G401 (cell line): ENCODE measurements at regions not wholly inside any gene's neighbourhood (a gene's known extent, or its start where the extent isn't known, plus 50 kb on each side); places are given as distances from the start of the nearest gene placed in this dataset.
"Not testable (repeated sequence)": the region's sequence is repeated elsewhere in the genome, so short reads cannot be mapped to it uniquely, and the experiment has no call there.

Source experiments
- DNase-seq: peaks from one replicate; pipeline ENCODE4 v3.0.0-alpha.2; 2015; ENCODE audit warnings: low spot score
- in situ Hi-C: cut with HindIII; loops from 2 replicates; pipeline ENCODE4 v1.10.0; 2016; ENCODE audit warnings: low sequenced_read_pairs, mixed read lengths

DNA sequence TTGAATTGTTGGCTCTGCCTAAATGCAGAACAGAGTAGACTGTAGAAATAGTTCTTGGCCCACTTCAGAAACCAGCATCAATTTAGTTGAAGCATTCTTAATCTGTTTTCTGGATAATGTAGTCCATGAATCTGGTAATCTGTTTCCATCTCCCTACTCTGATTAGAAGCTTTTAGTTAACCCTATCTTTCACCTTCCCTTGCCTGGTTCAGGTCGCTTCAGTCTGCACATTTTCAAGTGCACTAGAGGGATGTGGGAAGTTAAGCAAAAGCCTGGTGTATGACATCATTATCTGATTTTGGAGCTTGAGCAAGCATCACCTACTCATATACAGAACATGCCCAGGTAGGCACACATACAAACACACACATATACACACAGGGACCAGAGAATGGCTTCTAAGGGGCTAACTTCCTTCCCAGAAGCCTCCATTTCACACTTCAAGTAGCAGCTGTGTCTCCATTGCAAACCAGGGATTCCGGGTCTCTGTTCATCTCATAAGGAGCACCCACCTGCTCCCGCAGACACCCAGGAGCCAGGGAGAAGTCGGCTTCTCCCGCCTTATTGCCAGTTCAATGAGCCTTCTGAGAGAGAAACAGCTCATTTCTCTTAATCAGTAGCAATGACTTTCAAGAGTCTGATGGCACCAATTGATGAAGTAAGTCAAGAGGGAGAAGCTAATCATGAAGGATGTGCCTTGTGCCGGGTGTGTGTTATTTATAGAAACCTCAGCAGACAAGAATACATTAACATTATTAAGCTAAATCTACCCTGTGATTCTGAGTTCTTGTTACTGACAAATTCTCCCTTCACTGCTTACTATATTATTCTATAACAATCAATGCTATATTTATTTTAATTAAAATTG lies 347.9 kb upstream of the STAC start:
- no peak for DNase-seq
- in situ Hi-C loops: no loop called here

DNA sequence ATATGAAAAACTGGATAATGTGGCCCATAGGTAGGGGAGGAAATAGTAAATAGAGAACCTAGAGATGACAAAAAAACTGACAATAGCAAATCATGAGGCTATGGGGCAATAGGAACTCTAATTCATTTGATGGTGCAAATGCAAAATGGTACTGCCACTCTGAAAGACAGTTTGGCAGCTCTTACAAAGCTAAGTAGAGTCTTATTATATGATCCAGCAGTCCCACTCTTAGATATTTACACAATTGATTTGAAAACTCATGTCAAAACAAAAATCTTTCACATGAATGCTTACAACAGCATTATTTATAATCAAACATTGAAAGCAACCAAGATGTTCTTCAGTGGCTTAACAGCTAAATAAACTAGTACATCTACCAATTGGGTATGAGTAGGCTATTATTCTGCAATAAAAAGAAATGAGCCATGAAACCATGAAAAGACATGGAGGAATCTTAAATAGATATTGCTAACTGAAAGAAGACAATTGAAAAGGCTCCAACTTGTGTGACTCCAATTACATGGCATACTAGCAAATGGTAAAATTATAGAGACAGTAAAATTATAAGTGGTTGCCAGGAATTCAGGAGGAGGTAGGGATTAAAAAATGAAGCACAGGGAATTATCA lies 321.8 kb upstream of the STAC start:
- no peak for DNase-seq
- in situ Hi-C loops: no loop called here

DNA sequence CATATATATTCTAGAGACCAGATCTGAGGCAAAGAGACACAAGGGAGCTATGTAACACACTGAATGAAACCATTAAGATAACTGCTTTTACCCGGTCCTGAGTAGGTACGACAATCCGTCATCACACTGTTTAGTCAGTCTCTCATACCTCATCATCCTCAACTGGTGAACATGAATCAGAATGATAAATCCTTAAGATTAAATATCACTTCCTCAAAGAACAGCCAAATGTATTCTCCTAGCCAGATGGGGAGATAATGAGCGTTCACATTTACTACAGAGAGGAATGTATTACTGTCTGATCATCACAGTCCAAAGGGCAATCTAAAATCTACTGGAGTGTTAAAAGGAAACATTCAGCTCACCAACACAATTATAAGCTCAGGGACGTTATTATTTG lies 319.4 kb upstream of the STAC start:
- in situ Hi-C loops: no loop called here
- DNase-seq: peak; percentile 36

DNA sequence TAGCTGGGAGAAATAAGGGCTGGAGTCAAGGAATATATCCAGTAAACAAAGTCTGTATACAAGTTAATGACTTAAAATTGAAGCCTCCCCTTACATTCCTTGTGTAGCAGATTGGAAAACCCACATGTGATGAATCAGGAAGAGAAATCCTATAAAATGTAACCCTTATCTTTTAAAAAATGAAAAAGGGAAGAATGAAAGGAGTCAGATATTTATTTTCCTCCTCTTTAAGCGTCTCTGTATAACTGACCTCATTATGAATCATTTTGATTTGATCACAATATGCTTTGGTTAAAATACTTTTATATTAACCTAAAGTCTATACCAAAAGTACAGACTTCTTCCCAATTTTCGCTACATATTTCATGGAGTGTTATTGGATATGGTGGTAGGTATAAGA lies 316.3 kb upstream of the STAC start:
- in situ Hi-C loops: no loop called here

DNA sequence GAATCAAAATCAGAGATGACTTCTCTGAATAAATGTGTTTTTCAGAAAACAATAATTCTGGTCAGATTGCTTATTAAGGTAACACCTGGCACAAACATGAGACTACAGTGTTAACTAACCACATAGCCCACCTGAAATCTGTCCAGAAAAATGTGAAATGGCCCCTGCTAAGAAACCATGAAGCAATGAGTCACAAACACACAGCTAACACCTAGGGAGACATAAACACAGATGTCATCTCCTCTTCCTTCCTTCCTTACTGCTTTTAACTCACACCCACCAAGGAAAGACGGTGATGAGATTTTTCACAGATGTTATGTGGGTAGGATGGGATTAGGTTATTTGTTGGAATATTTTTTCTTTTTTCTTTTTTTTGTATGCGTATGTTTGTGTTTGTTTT lies 315.0 kb upstream of the STAC start:
- in situ Hi-C loops: no loop called here
- no peak for DNase-seq

More for the DNA sequence above, 316.3 kb upstream of the STAC start:
- DNase-seq: no peak

DNA sequence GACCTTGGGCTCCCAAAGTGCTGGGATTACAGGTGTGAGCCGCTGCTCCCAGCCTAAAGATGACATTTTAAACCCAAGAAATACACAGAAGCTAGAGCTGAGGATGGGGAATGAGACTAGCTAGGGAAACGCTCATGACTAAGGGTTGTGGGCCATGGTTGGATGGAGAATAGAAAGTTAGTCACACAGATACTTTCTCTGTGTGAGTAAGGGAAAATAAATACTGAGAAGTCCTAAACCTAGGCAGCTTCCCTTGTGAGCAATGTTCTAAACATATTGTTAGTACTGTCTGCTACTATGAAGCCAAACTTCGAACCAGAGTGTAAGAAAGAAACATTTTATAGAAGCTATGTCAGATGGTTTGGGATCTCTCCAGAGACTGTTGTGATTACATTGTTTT lies 304.8 kb upstream of the STAC start:
- in situ Hi-C loops: no loop called here
- DNase-seq: no peak

DNA sequence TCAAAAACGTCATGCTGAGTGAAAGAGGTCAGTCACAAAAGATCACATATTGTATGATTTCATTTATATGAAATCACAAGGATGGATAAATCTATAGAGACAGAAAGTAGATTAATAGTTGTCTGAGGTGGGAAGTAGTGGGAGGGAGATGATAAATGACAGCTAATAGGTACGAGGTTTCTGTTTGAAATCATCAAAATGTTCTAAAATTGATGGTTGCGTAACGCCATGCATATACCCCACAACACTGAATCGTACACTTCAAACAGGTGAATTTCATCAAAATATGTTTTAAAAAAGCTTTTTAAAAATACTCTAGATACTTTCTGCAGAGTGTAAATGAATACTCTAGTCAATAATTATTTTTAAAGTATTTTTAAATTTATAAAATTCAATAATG lies 303.0 kb upstream of the STAC start:
- in situ Hi-C loops: no loop called here
- no peak for DNase-seq

DNA sequence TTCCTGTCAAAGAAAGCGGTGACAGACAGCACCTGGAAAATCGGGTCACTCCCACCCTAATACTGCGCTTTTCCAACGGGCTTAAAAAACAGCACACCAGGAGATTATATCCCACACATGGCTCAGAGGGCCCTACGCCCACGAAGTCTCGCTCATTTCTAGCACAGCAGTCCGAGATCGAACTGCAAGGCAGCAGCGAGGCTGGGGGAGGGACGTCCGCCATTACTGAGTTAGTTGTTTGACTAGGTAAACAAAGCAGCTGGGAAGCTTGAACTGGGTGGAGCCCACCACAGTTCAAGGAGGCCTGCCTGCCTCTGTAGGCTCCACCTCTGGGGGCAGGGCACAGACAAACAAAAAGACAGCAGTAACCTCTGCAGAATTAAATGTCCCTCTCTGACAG lies 297.3 kb upstream of the STAC start:
- in situ Hi-C loops, DNase-seq: not testable (repeated sequence)

DNA sequence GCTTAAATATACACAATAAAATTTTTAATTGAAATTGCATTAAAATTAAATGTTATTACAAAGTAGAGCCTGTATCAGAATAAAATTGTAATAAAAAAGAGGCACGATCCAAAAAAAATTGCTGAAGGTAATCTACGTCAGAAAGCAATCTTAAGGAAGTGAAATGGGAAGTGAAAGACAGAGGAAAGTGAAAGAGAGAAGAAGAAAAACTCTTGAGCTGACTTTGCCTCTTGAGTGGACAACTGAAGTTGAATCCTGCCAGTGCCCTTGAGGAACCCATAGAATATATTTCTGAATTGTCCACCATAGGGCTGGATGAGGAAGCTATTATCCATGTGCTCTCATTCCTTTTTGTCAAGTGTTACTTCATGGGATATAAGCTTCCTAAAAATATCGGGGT lies 285.1 kb upstream of the STAC start:
- DNase-seq: no peak
- in situ Hi-C loops: no loop called here

DNA sequence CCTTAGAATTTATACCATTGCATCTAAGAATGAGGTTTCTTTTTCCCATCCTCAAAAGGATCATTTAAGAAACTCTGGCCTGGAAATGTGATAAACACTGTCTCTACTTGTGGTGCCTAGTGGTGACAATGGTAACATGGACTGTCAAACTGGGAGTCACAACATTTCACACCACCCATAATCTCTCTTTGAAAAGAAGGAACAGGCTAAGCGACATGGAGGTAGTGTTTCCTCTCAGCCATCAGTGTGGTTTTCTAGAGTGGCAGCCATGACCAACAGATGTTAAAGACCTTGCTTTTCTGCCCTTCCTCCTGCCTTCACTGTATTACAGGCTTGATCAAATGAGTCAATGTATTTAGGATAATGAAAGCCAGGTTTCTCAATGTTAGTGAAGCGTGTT lies 283.1 kb upstream of the STAC start:
- in situ Hi-C loops: no loop called here
- DNase-seq: no peak

DNA sequence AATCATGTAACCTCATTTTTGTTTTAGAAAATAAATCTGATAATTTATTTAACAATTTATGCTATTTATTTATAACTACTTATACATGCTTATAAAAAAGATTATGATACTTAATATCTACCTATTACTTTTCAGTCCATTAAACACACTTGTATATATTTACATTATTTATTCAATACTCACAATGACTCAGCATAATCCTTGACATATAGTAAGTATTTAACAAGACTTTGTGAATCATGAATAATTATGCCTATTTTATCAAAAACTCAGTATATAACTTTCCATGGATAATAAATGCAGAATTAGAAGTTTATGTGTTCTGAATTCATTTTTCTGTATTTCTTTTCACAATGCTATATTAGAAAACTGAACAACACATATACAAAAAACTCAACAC lies 266.0 kb upstream of the STAC start:
- in situ Hi-C loops: no loop called here
- no peak for DNase-seq

DNA sequence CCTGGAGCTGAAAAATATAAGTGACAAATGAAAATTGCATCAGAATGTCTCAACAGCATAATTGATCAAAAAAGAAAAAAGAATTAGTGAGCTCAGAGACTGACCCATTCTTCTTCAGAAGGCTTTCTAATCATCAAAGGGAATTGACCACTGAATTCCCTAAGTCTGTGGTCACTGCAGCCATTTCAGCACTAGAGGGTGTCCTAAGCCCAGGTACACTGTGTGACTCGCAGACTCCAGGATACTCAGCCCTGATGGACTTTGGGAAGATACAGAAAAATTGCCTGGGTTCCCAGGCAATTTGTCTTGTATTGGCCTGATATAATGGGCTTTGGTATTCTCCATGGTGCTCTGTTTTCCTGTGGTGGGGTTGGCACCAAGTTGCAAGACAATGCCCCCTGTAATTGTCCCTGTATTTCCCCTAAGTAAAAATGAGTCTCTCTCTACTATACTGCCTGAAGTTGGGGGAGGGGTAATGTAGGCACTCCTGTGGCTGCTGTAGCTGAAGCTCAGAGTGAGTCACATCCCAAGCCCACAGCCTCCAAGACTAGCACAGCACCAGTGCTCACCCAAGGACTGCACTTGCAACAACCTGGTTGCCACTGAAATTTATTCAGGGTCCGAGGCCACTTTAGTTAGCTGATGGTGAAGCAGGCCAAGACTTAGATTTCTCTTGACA lies 256.0 kb upstream of the STAC start:
- in situ Hi-C loops: no loop called here
- DNase-seq: no peak

DNA sequence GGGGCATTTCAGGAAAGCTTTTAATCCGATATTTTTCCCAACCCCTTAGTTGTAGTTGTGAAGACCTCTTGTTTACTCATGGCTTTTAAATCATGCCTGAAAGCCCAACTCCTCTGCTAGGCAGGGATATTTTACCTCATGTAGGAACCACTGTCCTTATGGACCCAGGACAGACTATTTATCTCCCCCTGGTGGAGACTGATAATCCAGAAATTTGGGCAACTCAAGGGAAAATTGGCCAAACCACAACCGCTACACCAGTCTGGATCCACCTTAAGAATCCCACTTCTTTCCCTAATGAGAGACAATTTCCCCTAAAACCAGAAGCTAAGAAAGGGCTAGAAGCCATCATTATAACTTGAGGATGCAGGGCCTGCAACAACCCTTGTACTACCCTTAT lies 248.1 kb upstream of the STAC start:
- DNase-seq: no peak
- in situ Hi-C loops: no loop called here

DNA sequence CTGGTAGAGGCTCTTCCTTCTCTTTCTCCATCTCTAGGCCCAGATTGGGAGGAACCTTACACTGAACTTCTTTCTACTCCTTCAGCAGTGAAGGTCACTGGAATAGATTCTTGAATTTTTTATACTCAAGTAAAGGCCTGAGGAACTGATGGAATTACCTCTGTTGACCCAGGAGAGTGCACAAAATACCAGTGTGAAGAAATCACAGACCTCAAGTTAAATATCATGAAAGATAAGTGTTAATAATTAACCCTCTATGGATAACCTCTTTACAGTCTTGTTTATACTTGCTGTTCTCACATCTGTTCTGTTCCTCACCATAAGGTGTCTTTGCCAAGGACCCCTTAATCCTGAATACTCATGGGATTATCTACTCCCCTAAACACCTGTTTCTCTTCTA lies 244.4 kb upstream of the STAC start:
- in situ Hi-C loops: no loop called here

DNA sequence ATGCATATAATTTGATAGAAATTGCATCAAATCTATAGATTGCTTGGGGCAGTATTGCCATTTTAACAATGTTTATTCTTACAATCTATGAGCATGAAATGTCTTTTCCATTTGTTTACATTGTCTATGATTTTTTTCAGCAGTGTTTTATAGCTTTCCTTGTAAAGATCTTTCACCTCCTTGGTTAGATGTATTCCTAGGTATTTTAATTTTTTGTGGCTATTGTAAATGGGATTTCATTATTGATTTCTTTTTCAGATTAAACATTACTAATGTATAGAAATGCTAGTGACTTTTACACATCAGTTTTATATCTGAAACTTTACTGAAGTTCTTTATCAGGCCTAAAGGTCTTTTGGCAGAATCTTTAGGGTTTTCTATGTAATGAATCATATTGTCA lies 237.6 kb upstream of the STAC start:
- in situ Hi-C loops: no loop called here
- no peak for DNase-seq

More for the DNA sequence above, 244.4 kb upstream of the STAC start:
- no peak for DNase-seq

DNA sequence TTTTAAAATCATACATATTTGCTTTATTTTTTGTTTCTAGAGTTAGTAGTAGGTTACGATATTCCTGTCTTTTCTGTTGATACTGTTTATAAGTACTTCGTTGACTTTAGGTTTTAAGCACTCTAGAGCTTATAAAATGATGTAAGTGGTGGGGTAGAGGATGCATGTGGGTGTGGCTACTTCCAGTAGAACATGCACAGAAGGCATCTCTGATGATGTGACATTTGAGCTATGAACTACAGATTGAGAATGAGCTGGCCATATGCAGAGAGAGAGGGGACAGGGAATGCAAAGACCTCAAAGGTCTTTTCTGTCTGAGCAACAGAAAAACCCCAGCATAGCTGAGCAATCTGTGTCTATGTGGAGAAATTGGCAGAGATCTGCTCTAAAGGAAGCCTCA lies 233.9 kb upstream of the STAC start:
- in situ Hi-C loops: no loop called here
- DNase-seq: no peak

DNA sequence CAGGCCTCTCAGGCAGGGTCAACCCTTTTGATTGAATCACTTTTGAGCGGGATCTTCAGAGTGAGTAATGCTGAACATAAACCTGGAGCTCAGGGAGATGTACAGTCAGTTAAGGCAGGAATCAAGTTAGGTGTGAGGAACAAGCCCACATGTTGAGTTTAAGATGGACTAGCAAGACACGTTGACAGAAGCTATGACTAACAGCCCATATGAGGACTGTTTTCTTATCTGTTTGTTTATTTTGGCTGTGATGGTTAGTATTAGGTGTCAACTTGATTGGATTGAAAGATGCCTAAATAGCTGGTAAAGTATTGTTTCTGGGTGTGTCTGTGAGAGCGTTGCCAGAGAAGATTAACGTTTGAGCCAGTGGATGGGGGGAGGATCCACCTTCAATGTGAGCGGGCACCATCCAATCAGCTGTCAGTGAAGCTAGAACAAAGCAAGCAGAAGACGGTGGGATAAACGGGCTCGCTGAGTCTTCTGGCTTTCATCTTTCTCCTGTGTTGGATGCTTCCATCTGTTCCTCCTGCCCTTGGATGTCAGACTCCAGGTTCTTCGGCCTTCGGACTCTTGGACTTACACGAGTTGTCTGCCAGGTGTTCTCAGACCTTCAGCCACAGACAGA lies 232.3 kb upstream of the STAC start:
- DNase-seq: no peak
- in situ Hi-C loops: no loop called here

DNA sequence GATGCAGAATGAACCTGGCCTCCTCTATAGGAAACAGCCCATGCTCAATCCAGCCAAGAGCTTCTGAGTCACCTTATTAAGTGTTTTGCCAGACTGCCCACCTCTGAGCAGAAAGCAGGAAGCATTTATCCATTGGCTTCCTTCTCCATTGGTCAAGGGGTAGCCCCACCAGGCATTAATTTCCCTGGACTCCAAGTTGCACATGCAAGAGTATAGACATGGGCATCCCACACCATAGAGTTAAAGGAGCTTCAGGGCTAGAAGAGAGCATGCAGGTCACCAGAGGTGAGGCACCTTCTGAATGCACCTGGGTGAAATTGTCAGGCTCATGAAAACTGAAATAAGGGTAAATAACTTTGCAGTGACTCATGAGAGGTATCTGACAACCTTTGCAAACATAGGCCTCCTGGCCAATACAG lies 230.8 kb upstream of the STAC start:
- no peak for DNase-seq
- in situ Hi-C loops: no loop called here

DNA sequence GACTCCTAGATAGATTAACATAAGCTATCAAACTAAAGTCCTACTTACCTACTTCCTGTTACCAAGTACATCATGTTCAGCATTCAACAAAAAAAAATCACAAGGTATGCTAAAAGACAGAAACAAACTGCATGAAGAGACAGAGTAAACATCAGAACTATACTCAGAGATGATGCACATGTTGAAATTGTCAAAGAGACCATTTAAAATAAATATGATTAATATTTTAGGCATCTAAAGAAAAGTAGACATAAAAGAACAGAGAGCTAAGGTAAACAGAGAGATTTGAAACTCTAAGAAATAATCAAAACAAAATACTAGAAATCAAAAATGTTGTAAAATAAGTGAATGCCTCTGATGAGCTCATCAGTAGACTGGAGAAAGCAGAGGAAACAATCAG lies 224.8 kb upstream of the STAC start:
- DNase-seq: no peak
- in situ Hi-C loops: no loop called here

DNA sequence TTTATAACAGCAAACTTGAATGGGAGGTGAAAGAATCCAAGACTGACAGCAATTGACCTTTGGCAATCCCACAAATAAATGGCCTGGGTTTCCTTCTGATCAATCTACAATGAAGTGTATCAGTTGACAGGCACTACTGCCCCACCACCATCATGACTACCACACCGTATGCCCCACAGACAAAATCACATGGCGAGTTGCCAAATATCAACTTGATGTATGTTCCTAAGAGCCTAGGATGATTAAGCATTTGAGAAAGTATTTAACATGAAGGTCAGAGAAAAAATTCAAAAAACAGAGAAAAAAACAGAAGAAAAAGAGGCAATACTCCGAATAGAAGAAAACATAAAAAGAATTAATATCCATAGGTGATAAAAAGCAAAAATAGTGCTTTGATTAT lies 215.9 kb upstream of the STAC start:
- in situ Hi-C loops: no loop called here
- no peak for DNase-seq
